LNCaP clone FGC (cell line): ENCODE measurements at regions not wholly inside any gene's neighbourhood (a gene's known extent, or its start where the extent isn't known, plus 50 kb on each side); places are given as distances from the start of the nearest gene placed in this dataset.

Source experiments
- DNase-seq: peaks from one replicate; pipeline ENCODE4 v3.0.0-alpha.2; 2011; ENCODE audit warnings: low read depth
- H3K4me3 ChIP-seq: 2 replicates; pipeline ENCODE4 v1.5.1; 2011; ENCODE audit warnings: mild to moderate bottlenecking, low read depth, low read length, control low read depth
- CTCF ChIP-seq: IDR thresholded peaks from 2 replicates; pipeline ENCODE4 v1.5.1; 2012; ENCODE audit warnings: mild to moderate bottlenecking; ENCODE audit not compliant: control insufficient read depth, insufficient read depth; ENCODE audit errors: extremely low read depth

GRCh38 chr9:7340451-7340850 lies 459.1 kb downstream of the DMAC1 start:
- H3K4me3 ChIP-seq: no peak overlapping the region
- DNase-seq: no peak
- TF ChIP-seq CTCF: no peak

GRCh38 chr9:7338586-7339281 lies 460.8 kb downstream of the DMAC1 start:
- DNase-seq: no peak
- no peak overlapping the region for H3K4me3 ChIP-seq
- TF ChIP-seq CTCF: no peak

- no peak for TF ChIP-seq CTCF
- DNase-seq: peak; percentile 19
- no peak overlapping the region for H3K4me3 ChIP-seq
These were observed 463.1 kb downstream of the DMAC1 start for GRCh38 chr9:7336356-7337065.

GRCh38 chr9:7333719-7334118 lies 465.9 kb downstream of the DMAC1 start:
- no peak overlapping the region for H3K4me3 ChIP-seq
- no peak for TF ChIP-seq CTCF
- no peak for DNase-seq

GRCh38 chr9:7332780-7333179 lies 466.8 kb downstream of the DMAC1 start:
- no peak overlapping the region for H3K4me3 ChIP-seq
- DNase-seq: no peak
- TF ChIP-seq CTCF: no peak

GRCh38 chr9:7328453-7328852 lies 471.1 kb downstream of the DMAC1 start:
- no peak overlapping the region for H3K4me3 ChIP-seq
- peak; percentile 89 for DNase-seq
- no peak for TF ChIP-seq CTCF
